ENCODE measurements at regions not wholly inside any gene's neighbourhood (a gene's known extent, or its start where the extent isn't known, plus 50 kb on each side); places are given as distances from the start of the nearest gene placed in this dataset.

DNA sequence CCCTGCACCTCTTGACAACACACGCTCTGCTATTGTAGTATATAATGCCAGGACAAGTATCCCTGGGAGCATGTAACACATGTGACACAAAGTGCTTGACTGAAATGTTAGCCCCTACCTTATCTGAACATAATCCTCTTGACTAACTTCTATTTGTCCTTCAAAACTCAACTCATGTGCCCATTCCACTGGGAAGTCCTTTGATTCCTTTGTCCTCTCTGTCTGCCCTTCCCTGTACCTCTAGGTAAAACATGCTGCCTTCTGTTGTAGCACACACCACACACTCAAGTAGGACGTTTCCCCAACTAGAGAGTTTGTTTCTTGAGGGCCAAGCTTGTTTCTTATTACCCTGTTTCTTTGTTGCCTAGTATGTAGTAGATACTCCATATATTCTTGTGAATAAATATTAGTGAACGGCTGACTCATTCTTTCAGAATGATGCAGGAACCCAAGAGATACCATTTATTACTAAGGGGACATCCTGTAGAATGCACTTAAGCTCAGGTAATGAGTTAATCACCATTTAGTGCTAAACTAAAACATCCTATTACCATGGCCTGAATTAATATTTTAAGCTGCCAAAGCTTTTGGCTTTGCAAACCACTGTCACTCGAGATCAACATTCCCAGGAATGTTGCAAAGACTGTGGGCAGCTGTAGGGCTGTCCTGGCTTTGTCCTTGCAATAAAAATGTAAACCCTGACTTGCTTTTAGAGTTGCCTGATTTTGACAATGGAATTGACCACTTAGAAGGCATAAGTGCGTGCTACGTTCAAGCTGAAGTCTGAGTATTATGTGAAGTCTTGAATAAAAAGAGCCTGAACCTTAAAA is 313.4 kb downstream of the COG6 start:
- no peak for TF ChIP-seq HDGF (IDR thresholded peaks at IDR 0.05; ENCODE audit: borderline replicate concordance)
- TF ChIP-seq BHLHE40 (IDR thresholded peaks at IDR 0.05; ENCODE audit: borderline replicate concordance): no peak
- TF ChIP-seq ELF4 (IDR thresholded peaks at IDR 0.05): no peak
- no peak for TF ChIP-seq FOXM1 (IDR thresholded peaks at IDR 0.05; ENCODE audit: borderline replicate concordance)
- TF ChIP-seq ARNT (IDR thresholded peaks at IDR 0.05): no peak
